NT2/D1 (cell line): ENCODE measurements at regions not wholly inside any gene's neighbourhood (a gene's known extent, or its start where the extent isn't known, plus 50 kb on each side); places are given as distances from the start of the nearest gene placed in this dataset.

Experiments
- DNase-seq: peaks from one replicate; pipeline ENCODE4 v3.0.0-alpha.2; 2011; ENCODE audit warnings: low read depth, low spot score
- H3K27me3 ChIP-seq: 2 replicates; pipeline ENCODE4 v1.6.0; 2011; ENCODE audit warnings: mild to moderate bottlenecking; ENCODE audit not compliant: insufficient read length, insufficient read depth
- H3K36me3 ChIP-seq: 2 replicates; pipeline ENCODE4 v1.6.1; 2011; ENCODE audit warnings: mild to moderate bottlenecking, low read length, mixed read lengths; ENCODE audit not compliant: insufficient read depth, insufficient read length
- H3K4me1 ChIP-seq: 2 replicates; pipeline ENCODE4 v1.5.1; 2011; ENCODE audit not compliant: insufficient read depth, insufficient read length
- H3K4me3 ChIP-seq: 2 replicates; pipeline ENCODE4 v1.5.1; 2011; ENCODE audit warnings: low read depth; ENCODE audit not compliant: insufficient read length
- H3K9ac ChIP-seq: 2 replicates; pipeline ENCODE4 v1.6.0; 2011; ENCODE audit warnings: low read depth; ENCODE audit not compliant: insufficient read length
- H3K9me3 ChIP-seq: 2 replicates; pipeline ENCODE4 v1.5.1; 2011; ENCODE audit warnings: mild to moderate bottlenecking, low read length; ENCODE audit not compliant: insufficient read depth
- SUZ12 ChIP-seq: IDR thresholded peaks from 2 replicates; pipeline ENCODE4 v1.6.1; 2011; ENCODE audit not compliant: insufficient read length, insufficient read depth; ENCODE audit errors: extremely low read depth
- YY1 ChIP-seq: IDR thresholded peaks from 2 replicates; pipeline ENCODE4 v1.6.1; 2011; ENCODE audit not compliant: insufficient read length, insufficient read depth
- ZNF274 ChIP-seq: IDR thresholded peaks from 2 replicates; pipeline ENCODE4 v1.6.1; 2011; ENCODE audit warnings: mild to moderate bottlenecking, low read depth, low read length

DNA sequence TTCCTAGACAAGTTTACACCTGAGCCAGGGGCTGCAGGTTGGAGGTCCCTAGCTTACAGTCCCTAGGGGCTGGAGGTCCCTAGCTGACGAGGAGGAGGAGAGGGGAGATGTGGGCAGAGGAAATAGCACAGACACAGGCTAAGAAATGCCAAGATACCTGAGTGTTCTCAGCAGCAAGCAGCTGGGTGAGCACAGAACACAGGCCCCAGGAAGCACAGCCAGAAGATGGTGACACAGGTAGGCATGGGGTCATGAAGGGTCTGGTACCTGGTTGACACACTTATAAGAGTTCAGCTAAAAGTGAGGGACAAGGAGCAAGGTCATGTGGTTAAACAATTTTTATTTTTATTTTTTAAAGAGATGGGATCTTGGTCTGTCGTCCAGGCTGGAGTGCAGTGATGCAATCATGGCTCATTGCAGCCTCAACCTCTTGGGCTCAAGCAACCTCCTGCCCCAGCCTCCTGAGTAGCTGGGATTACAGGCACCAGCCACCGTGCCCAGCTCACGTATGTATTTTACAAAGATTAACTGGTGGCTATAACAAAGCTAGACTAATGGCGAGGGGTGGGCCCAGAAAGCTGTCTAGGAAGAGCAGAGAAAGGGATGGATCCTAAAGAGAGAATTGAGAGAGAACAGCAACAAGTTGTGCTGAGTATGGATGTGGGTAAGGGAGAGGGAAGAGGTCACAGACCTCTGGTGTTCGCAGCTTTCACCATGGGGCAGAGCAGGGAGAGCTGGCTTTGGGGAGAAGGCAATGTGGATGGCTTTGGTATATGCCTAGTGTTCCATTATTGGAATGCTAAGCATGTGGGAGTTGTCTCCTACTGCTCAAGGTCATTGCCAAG lies 140.3 kb upstream of the KLF14 start:
- Histone ChIP-seq H3K4me3 (no peak overlapping the region), H3K9me3 (no peaks in the 10 kb centered on the region), H3K9ac (no peak overlapping the region), H3K4me1 (no peaks in the 10 kb centered on the region), H3K27me3 (no peaks in the 10 kb centered on the region), H3K36me3 (peaks cover 11% of the 10 kb centered on the region)
- TF ChIP-seq SUZ12 (no peak), ZNF274 (no peak), YY1 (no peak)
- DNase-seq = no peak

DNA sequence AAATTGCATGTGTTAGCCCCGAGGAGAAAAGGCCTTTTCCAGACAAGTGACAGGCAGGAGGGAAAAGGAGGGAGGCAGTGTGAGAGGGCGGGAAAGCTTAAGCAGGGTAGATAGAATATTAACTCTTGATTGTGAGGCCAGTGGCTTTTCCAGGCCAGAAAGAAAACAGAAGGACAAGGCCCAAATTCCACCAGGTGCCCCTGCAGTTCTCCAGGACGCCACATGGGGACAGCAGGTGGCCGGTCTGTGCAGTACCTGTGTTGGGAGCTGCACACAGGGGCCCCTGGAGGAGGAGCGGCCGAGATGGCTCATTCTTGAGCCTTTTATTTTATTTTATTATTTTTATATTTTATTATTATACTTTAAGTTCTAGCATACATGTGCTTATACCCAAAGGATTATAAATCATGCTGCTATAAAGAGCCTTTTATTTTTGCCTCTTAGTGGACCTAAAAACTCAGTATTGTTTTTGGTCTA lies 141.3 kb upstream of the KLF14 start:
- H3K9me3 ChIP-seq = no peaks in the 10 kb centered on the region
- peak; percentile 50 for DNase-seq
- H3K4me1 ChIP-seq = no peaks in the 10 kb centered on the region
- TF ChIP-seq SUZ12 (no peak), YY1 (no peak), ZNF274 (no peak)
- H3K27me3 ChIP-seq = no peaks in the 10 kb centered on the region
- H3K4me3 ChIP-seq = no peak overlapping the region
- H3K9ac ChIP-seq = no peak overlapping the region
- peaks cover 12% of the 10 kb centered on the region for H3K36me3 ChIP-seq

DNA sequence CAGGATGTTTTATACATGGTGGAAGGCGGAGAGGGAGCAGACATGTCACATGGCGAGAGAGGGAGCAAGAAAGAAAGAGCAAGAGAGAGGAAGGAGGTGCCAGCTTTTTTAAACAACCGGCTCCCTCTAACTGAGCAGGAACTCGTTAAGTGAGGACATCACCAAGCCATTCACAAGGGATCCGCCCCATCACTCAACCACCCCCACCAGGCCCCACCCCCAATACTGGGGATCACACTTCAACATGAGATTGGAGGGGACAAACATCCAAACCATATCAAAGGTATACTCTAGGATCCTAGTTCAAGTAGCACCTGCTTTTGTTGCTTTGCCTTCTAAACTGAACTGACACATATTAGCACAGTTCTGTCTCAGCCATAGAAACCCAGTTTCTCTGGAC lies 141.9 kb upstream of the KLF14 start:
- Histone ChIP-seq H3K9me3 (no peaks in the 10 kb centered on the region), H3K9ac (no peak overlapping the region), H3K27me3 (no peaks in the 10 kb centered on the region), H3K4me3 (no peak overlapping the region), H3K36me3 (peaks cover 12% of the 10 kb centered on the region), H3K4me1 (no peaks in the 10 kb centered on the region)
- no peak for TF ChIP-seq ZNF274
- no peak for TF ChIP-seq SUZ12
- TF ChIP-seq YY1 = no peak
- DNase-seq = no peak

DNA sequence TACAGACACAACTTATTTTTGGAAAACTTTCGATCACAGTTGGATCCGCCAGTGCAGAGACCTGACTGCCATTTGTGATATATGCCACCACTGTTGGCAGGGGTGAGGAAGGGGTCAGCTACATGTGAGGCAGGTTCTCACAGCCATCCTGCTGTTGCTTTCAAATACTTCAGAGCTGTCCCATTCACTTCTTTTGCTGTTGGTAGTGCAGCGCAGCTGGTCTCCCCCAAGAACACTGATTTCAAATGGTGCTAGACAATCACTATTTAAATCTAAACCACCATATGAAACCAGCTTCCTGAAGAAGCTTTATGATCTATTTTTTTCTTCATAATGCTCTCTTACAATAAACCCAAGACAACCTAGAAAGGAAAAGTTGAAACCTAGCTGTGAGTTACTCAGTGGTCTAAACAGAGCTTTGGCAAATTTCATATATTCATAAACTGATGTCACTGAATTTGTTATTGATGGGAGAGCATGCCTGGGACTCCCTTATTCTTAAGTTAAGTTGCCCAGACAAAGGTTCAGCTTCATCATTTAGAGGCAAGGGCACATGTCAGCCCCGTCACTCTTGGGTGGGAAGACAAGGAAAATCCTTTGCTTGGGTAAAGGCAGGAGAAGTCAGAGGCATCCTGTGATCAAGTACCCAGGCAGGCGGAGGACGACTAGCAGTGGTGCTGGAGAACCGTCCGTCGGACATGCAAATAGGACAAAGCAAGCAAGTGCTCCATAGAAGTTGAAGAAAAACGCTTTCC lies 143.4 kb upstream of the KLF14 start:
- TF ChIP-seq ZNF274 (no peak), SUZ12 (no peak), YY1 (no peak)
- Histone ChIP-seq H3K4me1 (no peaks in the 10 kb centered on the region), H3K4me3 (no peak overlapping the region), H3K9ac (no peak overlapping the region), H3K27me3 (no peaks in the 10 kb centered on the region), H3K36me3 (peaks cover 19% of the 10 kb centered on the region), H3K9me3 (no peaks in the 10 kb centered on the region)
- DNase-seq = no peak

DNA sequence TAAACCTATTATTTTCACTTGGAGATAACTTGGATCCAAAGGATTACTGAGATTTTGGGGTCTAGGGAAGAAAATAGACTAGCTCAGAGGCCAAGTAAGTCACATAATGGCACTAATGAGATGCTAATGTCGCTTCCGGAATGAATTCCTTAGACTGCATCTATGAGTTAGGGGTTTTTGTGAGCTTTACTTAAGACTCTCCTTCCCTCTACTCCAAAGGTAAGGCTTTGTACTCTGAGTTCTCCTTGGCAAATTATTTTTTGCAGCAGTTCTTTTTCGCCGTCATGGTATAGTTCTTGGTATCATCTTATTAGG lies 143.9 kb upstream of the KLF14 start:
- Histone ChIP-seq H3K4me1 (no peaks in the 10 kb centered on the region), H3K9me3 (no peaks in the 10 kb centered on the region), H3K4me3 (no peak overlapping the region), H3K36me3 (peaks cover 22% of the 10 kb centered on the region), H3K9ac (no peak overlapping the region), H3K27me3 (no peaks in the 10 kb centered on the region)
- TF ChIP-seq ZNF274 = no peak
- no peak for TF ChIP-seq YY1
- no peak for TF ChIP-seq SUZ12
- no peak for DNase-seq

DNA sequence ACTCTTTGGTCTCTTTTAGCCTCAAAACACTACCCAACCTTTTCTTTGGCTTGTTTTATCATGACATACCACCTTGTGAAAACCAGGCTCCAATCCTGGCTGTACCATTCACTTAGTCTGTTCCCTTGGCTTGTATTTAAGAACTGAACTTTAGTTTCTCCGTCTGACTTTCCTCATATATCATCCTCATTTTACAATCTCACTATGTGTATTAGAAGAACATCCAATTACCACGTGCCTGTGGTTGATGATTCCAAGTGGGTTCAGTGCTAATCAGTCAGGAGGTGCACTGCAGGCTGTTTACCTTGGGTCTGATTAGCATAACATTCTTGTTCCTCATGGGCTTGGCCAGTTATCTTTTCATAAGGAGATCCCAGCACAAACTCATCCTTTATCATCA lies 144.8 kb upstream of the KLF14 start:
- H3K4me3 ChIP-seq = no peak overlapping the region
- H3K27me3 ChIP-seq = no peaks in the 10 kb centered on the region
- no peaks in the 10 kb centered on the region for H3K9me3 ChIP-seq
- DNase-seq = no peak
- H3K9ac ChIP-seq = no peak overlapping the region
- no peak for TF ChIP-seq SUZ12
- no peak for TF ChIP-seq YY1
- no peak for TF ChIP-seq ZNF274
- peaks cover 25% of the 10 kb centered on the region for H3K36me3 ChIP-seq
- no peaks in the 10 kb centered on the region for H3K4me1 ChIP-seq

DNA sequence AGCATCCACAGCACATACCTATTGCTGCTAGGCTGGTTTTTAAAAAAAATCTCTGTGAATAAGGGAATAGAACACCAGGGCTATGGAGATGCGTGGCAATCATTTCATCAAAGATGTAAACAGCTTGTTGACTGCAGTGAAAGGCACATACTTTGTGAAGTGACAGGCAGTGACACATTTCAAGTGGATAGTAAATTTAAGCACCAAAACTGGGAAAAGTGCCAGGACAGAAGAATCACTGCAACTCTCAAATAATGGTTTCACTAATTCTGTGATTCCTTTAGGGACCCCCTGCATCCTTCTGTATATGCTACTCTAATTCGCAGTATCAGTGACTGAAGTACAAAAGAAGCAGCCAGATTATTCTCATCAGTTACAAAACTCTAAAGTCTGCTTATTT lies 145.2 kb upstream of the KLF14 start:
- Histone ChIP-seq H3K27me3 (no peaks in the 10 kb centered on the region), H3K9ac (no peak overlapping the region), H3K36me3 (peaks cover 29% of the 10 kb centered on the region), H3K4me3 (no peak overlapping the region), H3K4me1 (no peaks in the 10 kb centered on the region), H3K9me3 (no peaks in the 10 kb centered on the region)
- DNase-seq = no peak
- no peak for TF ChIP-seq SUZ12
- TF ChIP-seq YY1 = no peak
- TF ChIP-seq ZNF274 = no peak
